Liver (tissue), 7 donors: ENCODE measurements at regions not wholly inside any gene's neighbourhood (a gene's known extent, or its start where the extent isn't known, plus 50 kb on each side); places are given as distances from the start of the nearest gene placed in this dataset.

ENCODE experiments used
- DNase-seq: peaks from one replicate; pipeline ENCODE4 v3.0.0-alpha.2; 2017; ENCODE audit warnings: low spot score
- H3K27ac ChIP-seq, 2 donors: one replicate each; pipeline ENCODE4 v1.7.0; 2013; ENCODE audit warnings: inconsistent platforms in 2 of 2, low read length in 2 of 2, control low read depth in 1 of 2, low read depth in 1 of 2, mild to moderate bottlenecking in 1 of 2
- H3K27me3 ChIP-seq, 4 donors: one replicate each; pipeline versions ENCODE4 v1.6.1 to v1.7.0; 2013; ENCODE audit warnings: low read length in 3 of 4, inconsistent platforms in 1 of 4, mild to moderate bottlenecking in 1 of 4, moderate library complexity in 1 of 4; ENCODE audit not compliant: control insufficient read depth in 4 of 4, insufficient read depth in 4 of 4
- H3K36me3 ChIP-seq, 4 donors: one replicate each; pipeline versions ENCODE4 v1.6.1 to v1.7.0; 2013; ENCODE audit warnings: low read length in 3 of 4, mild to moderate bottlenecking in 3 of 4, low read depth in 1 of 4, moderate library complexity in 1 of 4; ENCODE audit not compliant: control insufficient read depth in 4 of 4, insufficient read depth in 3 of 4
- H3K4me1 ChIP-seq, 4 donors: one replicate each; pipeline versions ENCODE4 v1.6.1 to v1.7.0; 2013; ENCODE audit warnings: low read length in 3 of 4, mild to moderate bottlenecking in 3 of 4, moderate library complexity in 1 of 4; ENCODE audit not compliant: control insufficient read depth in 4 of 4, insufficient read depth in 4 of 4
- H3K4me3 ChIP-seq, 3 donors: one replicate each; pipeline versions ENCODE4 v1.6.1 to v1.7.0; 2013; ENCODE audit warnings: low read length in 3 of 3, control low read depth in 1 of 3, low read depth in 1 of 3, mild to moderate bottlenecking in 1 of 3
- H3K9ac ChIP-seq, 2 donors: one replicate each; pipeline ENCODE4 v1.7.0; 2013; ENCODE audit warnings: low read length in 2 of 2, mild to moderate bottlenecking in 2 of 2, moderate library complexity in 2 of 2, control low read depth in 1 of 2, low read depth in 1 of 2
- H3K9me3 ChIP-seq, 4 donors: one replicate each; pipeline versions ENCODE4 v1.6.1 to v1.7.0; 2013; ENCODE audit warnings: low read length in 3 of 4; ENCODE audit not compliant: control insufficient read depth in 4 of 4
- ATF3 ChIP-seq: IDR thresholded peaks from 2 replicates; pipeline ENCODE4 v1.6.1; 2016; ENCODE audit warnings: antibody characterized with exemption
- EGR1 ChIP-seq, 2 donors: IDR thresholded peaks; 2 replicates each; pipeline ENCODE4 v1.6.1; 2016 to 2018; ENCODE audit warnings: antibody characterized with exemption in 2 of 2, low read depth in 2 of 2
- FOXA1 ChIP-seq: IDR thresholded peaks from 2 replicates; pipeline ENCODE4 v1.6.1; 2016; ENCODE audit warnings: antibody characterized with exemption
- FOXA2 ChIP-seq: IDR thresholded peaks from 2 replicates; pipeline ENCODE4 v1.6.1; 2016; ENCODE audit warnings: antibody characterized with exemption
- GABPA ChIP-seq, 2 donors: IDR thresholded peaks in 1 of 2; conservative IDR thresholded peaks in 1 of 2; 2 replicates each; pipeline ENCODE4 v1.6.1; 2016; ENCODE audit warnings: antibody characterized with exemption in 2 of 2, mild to moderate bottlenecking in 1 of 2, moderate library complexity in 1 of 2
- HNF4A ChIP-seq, 2 donors: conservative IDR thresholded peaks; 2 replicates each; pipeline ENCODE4 v1.6.1; 2016; ENCODE audit warnings: antibody characterized with exemption in 2 of 2, mild to moderate bottlenecking in 2 of 2
- HNF4G ChIP-seq: IDR thresholded peaks from 2 replicates; pipeline ENCODE4 v1.6.1; 2016; ENCODE audit warnings: antibody characterized with exemption
- MAX ChIP-seq: IDR thresholded peaks from 2 replicates; pipeline ENCODE4 v1.6.1; 2016; ENCODE audit warnings: antibody characterized with exemption
- RAD21 ChIP-seq, 2 donors: IDR thresholded peaks; 2 replicates each; pipeline ENCODE4 v1.6.1; 2016; ENCODE audit warnings: antibody characterized with exemption in 2 of 2, mild to moderate bottlenecking in 2 of 2
- REST ChIP-seq: IDR thresholded peaks from 2 replicates; pipeline ENCODE4 v1.6.1; 2016; ENCODE audit warnings: antibody characterized with exemption, mild to moderate bottlenecking
- RXRA ChIP-seq, 2 donors: IDR thresholded peaks; 2 replicates each; pipeline ENCODE4 v1.6.1; 2017 to 2018; ENCODE audit warnings: antibody characterized with exemption in 2 of 2, mild to moderate bottlenecking in 1 of 2
- TAF1 ChIP-seq: conservative IDR thresholded peaks from 2 replicates; pipeline ENCODE4 v1.6.1; 2016; ENCODE audit warnings: antibody characterized with exemption, mild to moderate bottlenecking
- YY1 ChIP-seq: IDR thresholded peaks from 2 replicates; pipeline ENCODE4 v1.6.1; 2016; ENCODE audit warnings: antibody characterized with exemption, mild to moderate bottlenecking
- ZBTB33 ChIP-seq: IDR thresholded peaks from 2 replicates; pipeline ENCODE4 v1.6.1; 2016; ENCODE audit warnings: antibody characterized with exemption
- WGBS: extraction: QIAGEN DNeasy Blood & Tissue Kit; methylation state at CpG from one replicate; pipeline ENCODE4 v1.1.7; 2013; 5-methylcytosine and 5-hydroxymethylcytosine counted together
- donor health status: healthy.
- donor health status: healthy.
- donor health status: healthy.
- donor health status: healthy.

GRCh38 chr5:31121224-31121623 is 72.3 kb upstream of the CDH6 start (continued):
- no peak for TF ChIP-seq ZBTB33

GRCh38 chr5:31120642-31120948 is 72.9 kb upstream of the CDH6 start:
- Histone ChIP-seq H3K9ac (no peak overlapping the region), H3K9me3 (no peaks in the 10 kb centered on the region), H3K4me3 (no peak overlapping the region), H3K27ac (no peak overlapping the region), H3K36me3 (no peaks in the 10 kb centered on the region), H3K4me1 (no peaks in the 10 kb centered on the region), H3K27me3 (no peaks in the 10 kb centered on the region)
- WGBS, result 88% methylated on average over 3 of the region's 3 CpGs
- TF ChIP-seq FOXA1 (no peak), FOXA2 (no peak), YY1 (no peak), REST (no peak), RAD21 (IDR thresholded peaks at IDR 0.05) (no peak)
- DNase-seq, result no peak

- 71% methylated on average over 7 of the region's 7 CpGs for WGBS
- Histone ChIP-seq H3K27me3 (no peaks in the 10 kb centered on the region), H3K27ac (no peak overlapping the region), H3K9ac (no peak overlapping the region), H3K36me3 (no peaks in the 10 kb centered on the region), H3K4me1 (no peaks in the 10 kb centered on the region), H3K9me3 (no peaks in the 10 kb centered on the region), H3K4me3 (no peak overlapping the region)
- no peak for DNase-seq
- TF ChIP-seq EGR1 (IDR thresholded peaks at IDR 0.05; ENCODE audit: low read depth in 2 of 2), result no peak
- no peak for TF ChIP-seq GABPA (IDR thresholded peaks at IDR 0.05 in 1 of 2, conservative IDR thresholded peaks at IDR 0.05 in 1 of 2)
- no peak for TF ChIP-seq YY1
- TF ChIP-seq TAF1, result no peak
- no peak for TF ChIP-seq MAX
- TF ChIP-seq RAD21 (IDR thresholded peaks at IDR 0.05), result no peak
- TF ChIP-seq ATF3, result no peak
- TF ChIP-seq RXRA (IDR thresholded peaks at IDR 0.05), result no peak
- TF ChIP-seq HNF4A (conservative IDR thresholded peaks at IDR 0.05), result no peak
- TF ChIP-seq HNF4G, result no peak
- no peak for TF ChIP-seq ZBTB33
Observed at GRCh38 chr5:31119938-31120641, 73.4 kb upstream of the CDH6 start.
